ENCODE measurements at regions not wholly inside any gene's neighbourhood (a gene's known extent, or its start where the extent isn't known, plus 50 kb on each side); places are given as distances from the start of the nearest gene placed in this dataset.

GRCh38 chr1:5220821-5221220 is 566.4 kb downstream of the AJAP1 start:
- TF ChIP-seq CTCF (IDR thresholded peaks at IDR 0.05), result no peak
- TF ChIP-seq POLR2A (IDR thresholded peaks at IDR 0.05), result no peak
- no peak for TF ChIP-seq POLR2AphosphoS5 (IDR thresholded peaks at IDR 0.05)

Measured in breast epithelium (tissue), 3 donors.